ENCODE measurements at regions not wholly inside any gene's neighbourhood (a gene's known extent, or its start where the extent isn't known, plus 50 kb on each side); places are given as distances from the start of the nearest gene placed in this dataset.

DNA sequence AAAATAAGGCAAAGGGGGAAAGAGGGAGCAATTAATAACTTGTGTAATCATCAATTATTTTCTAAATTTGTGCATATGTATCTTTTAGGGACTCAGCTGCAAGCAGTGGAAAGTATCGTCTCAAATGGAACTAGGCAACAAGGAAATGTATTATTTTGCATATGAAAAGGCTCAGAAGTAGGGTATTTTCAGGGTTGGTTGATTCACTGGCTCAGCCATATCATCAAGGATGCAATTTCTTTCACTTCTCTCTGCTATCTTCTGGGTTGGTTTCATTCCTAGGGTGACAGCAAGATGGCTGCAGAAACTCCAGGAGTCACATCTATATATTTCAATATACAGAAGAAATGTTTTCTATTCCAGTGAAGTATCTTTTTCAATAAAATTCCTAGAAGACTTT is 509.8 kb downstream of the DMAC1 start:
- DNase-seq (ENCODE audit: low read depth): no peak
- no peak overlapping the region for H3K4me3 ChIP-seq (ENCODE audit: control insufficient read depth, low read depth, low read length)
- TF ChIP-seq, protein P1, sequence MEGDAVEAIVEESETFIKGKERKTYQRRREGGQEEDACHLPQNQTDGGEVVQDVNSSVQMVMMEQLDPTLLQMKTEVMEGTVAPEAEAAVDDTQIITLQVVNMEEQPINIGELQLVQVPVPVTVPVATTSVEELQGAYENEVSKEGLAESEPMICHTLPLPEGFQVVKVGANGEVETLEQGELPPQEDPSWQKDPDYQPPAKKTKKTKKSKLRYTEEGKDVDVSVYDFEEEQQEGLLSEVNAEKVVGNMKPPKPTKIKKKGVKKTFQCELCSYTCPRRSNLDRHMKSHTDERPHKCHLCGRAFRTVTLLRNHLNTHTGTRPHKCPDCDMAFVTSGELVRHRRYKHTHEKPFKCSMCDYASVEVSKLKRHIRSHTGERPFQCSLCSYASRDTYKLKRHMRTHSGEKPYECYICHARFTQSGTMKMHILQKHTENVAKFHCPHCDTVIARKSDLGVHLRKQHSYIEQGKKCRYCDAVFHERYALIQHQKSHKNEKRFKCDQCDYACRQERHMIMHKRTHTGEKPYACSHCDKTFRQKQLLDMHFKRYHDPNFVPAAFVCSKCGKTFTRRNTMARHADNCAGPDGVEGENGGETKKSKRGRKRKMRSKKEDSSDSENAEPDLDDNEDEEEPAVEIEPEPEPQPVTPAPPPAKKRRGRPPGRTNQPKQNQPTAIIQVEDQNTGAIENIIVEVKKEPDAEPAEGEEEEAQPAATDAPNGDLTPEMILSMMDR (IDR thresholded peaks at IDR 0.05; ENCODE audit: control insufficient read depth, insufficient read depth, low read depth, low read length, missing control alignments): no peak

DNA sequence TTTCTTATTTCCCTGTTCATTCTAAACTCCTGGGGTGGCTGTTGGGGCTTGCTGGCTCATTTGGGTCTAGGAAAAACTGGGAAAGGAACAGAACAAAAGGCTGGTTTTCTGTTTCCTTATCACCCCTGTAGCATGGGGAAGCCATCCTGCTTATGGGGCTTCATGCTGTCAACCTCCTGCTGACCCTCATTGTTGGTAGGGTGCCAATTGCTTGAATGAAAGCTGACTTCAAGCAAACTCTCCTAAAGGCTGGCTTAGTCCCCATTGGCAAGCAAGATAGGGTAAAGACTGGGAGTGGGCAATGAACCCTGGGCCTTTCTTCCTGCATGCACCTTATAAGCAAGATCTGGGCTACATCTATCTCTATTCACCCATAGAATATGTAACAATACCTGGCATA is 511.6 kb downstream of the DMAC1 start:
- TF ChIP-seq, protein P1 (IDR thresholded peaks at IDR 0.05; ENCODE audit: control insufficient read depth, insufficient read depth, low read depth, low read length, missing control alignments): no peak
- no peak for DNase-seq (ENCODE audit: low read depth)
- H3K4me3 ChIP-seq (ENCODE audit: control insufficient read depth, low read depth, low read length): no peak overlapping the region

DNA sequence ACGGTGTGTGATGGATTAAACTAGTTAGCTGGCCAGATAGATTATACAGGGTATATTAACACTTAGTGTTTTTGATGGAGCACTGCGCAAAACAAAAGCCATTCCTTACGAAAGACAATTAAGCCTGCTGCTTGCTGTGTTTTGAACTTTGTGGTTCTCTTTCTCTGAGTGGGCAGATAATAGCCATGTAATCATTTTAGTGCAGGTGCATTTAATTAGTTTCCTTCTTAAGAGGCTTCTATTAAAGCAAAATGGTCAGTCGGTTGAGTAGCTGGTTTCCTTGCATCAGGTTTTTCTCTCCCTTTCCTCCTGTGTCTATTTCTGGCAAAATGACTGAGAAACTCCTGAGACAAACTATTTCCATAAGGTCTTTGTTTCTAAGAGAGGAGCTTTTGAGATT is 512.5 kb downstream of the DMAC1 start:
- TF ChIP-seq, protein P1 (IDR thresholded peaks at IDR 0.05; ENCODE audit: control insufficient read depth, insufficient read depth, low read depth, low read length, missing control alignments): no peak
- no peak overlapping the region for H3K4me3 ChIP-seq (ENCODE audit: control insufficient read depth, low read depth, low read length)
- DNase-seq (ENCODE audit: low read depth): no peak

DNA sequence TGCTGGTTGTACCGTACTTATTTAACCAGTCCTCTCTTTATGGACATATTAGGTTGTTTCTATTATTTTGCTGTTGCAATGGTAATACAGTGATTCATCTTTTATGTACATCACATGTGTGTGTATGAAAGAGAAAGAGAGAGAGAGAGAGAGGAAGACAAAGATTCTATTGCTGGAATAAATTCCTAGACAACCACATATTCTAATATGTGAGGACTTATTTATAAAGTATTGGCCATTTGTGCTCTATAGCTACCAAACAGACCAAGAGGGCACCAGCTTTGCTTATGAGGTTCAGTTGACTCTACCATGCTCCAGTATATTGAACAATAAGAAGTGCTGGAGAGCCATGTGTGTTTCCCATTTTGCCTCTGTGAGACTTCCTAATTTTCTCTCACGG is 513.5 kb downstream of the DMAC1 start:
- no peak overlapping the region for H3K4me3 ChIP-seq (ENCODE audit: control insufficient read depth, low read depth, low read length)
- TF ChIP-seq, protein P1 (IDR thresholded peaks at IDR 0.05; ENCODE audit: control insufficient read depth, insufficient read depth, low read depth, low read length, missing control alignments): no peak
- DNase-seq (ENCODE audit: low read depth): no peak

DNA sequence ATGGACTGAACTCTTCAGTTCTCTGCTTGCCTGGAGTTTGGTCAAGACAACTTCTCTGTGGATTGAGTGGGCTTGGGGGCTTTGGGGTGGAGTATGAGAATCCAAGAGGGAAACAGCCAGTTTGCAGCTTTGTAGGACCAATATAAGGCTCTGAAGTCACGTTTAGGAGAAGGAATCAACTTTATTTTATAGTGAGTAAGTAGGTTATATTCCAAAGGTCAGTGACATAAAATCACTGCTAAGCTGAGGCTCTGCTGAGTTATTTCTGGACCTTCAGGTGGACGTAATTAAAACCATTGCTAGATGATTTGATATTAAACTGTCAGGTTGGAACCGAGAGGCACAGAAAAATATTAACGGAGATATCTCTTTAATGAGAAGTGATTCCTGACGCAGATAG is 514.4 kb downstream of the DMAC1 start:
- no peak overlapping the region for H3K4me3 ChIP-seq (ENCODE audit: control insufficient read depth, low read depth, low read length)
- DNase-seq (ENCODE audit: low read depth): no peak
- TF ChIP-seq, protein P1 (IDR thresholded peaks at IDR 0.05; ENCODE audit: control insufficient read depth, insufficient read depth, low read depth, low read length, missing control alignments): no peak

DNA sequence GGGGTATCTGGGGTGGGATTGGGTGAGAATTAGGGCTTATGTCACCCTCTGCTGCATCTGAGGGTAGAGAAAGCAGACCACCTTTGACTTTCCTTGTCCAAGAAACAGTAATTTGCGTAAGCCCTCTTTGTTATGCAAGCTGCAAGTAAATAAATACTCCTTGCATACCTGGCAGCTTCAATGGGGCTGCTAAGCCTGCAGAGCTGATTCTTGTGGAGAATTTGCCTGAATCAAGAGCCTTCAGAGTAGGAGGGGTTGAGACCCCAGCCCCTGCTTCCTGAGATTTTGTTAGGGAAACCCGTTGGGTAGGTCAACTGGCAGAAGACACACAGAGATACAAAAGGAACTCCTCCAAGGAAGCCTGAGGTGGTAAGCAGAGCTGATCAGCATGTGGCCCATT is 515.1 kb downstream of the DMAC1 start:
- no peak for DNase-seq (ENCODE audit: low read depth)
- H3K4me3 ChIP-seq (ENCODE audit: control insufficient read depth, low read depth, low read length): no peak overlapping the region
- TF ChIP-seq, protein P1 (IDR thresholded peaks at IDR 0.05; ENCODE audit: control insufficient read depth, insufficient read depth, low read depth, low read length, missing control alignments): no peak

DNA sequence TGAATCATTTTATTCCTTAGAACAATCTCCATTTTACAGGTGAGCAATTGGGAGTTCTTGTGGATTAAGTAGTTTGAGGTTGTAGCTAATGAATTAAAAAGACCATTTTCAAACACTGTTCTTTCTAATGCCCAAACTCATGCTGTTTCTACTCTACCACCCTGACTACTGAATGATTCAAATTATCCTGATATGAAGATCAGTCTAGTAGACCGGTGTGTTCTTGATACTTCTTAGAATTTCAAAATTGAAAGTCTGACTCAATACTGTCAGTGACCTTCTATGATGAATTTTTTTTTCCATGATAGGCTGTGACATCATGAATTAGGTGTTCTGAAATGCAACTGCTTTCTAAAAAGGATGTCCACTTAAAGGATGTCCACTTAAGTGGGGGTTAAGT is 515.5 kb downstream of the DMAC1 start:
- no peak overlapping the region for H3K4me3 ChIP-seq (ENCODE audit: control insufficient read depth, low read depth, low read length)
- TF ChIP-seq, protein P1 (IDR thresholded peaks at IDR 0.05; ENCODE audit: control insufficient read depth, insufficient read depth, low read depth, low read length, missing control alignments): no peak
- DNase-seq (ENCODE audit: low read depth): no peak
